GM23338 (cell line): ENCODE measurements at regions not wholly inside any gene's neighbourhood (a gene's known extent, or its start where the extent isn't known, plus 50 kb on each side); places are given as distances from the start of the nearest gene placed in this dataset.

ENCODE experiments used
- ATAC-seq: fragments of 200-7000 bp; cut with Tn5 transposase; 3 replicates; pipeline ENCODE4 v1.9.1; 2020
- DNase-seq: peaks from one replicate; pipeline ENCODE4 v3.0.0-alpha.2; 2015; ENCODE audit warnings: low spot score
- H2AFZ ChIP-seq: fragments of 200-600 bp; sonication (generic); 2 replicates; pipeline ENCODE4 v1.8.0; 2016; ENCODE audit warnings: antibody characterized with exemption, mild to moderate bottlenecking, moderate library complexity
- H3F3A ChIP-seq: fragments of 200-600 bp; sonication (generic); replicated peaks from 2 replicates; pipeline ENCODE4 v1.8.0; 2017; ENCODE audit warnings: antibody characterized with exemption, mixed run types, low read depth
- H3K27ac ChIP-seq: fragments of 200-600 bp; sonication (generic); 2 replicates; pipeline ENCODE4 v1.6.1; 2016; ENCODE audit warnings: low read depth
- H3K27me3 ChIP-seq: fragments of 200-600 bp; sonication (generic); 2 replicates; pipeline ENCODE4 v1.8.0; 2016; ENCODE audit warnings: mild to moderate bottlenecking, mixed run types, moderate library complexity; ENCODE audit not compliant: insufficient read depth
- H3K36me3 ChIP-seq: fragments of 200-600 bp; sonication (generic); 2 replicates; pipeline ENCODE4 v1.8.0; 2016; ENCODE audit warnings: mild to moderate bottlenecking; ENCODE audit not compliant: insufficient read depth
- H3K4me1 ChIP-seq: fragments of 200-600 bp; sonication (generic); 2 replicates; pipeline ENCODE4 v1.8.0; 2016; ENCODE audit warnings: mild to moderate bottlenecking, moderate library complexity; ENCODE audit not compliant: insufficient read depth
- H3K4me2 ChIP-seq: fragments of 200-600 bp; sonication (generic); 2 replicates; pipeline ENCODE4 v1.7.1; 2017; ENCODE audit warnings: mixed run types
- H3K4me3 ChIP-seq: fragments of 200-600 bp; sonication (generic); 2 replicates; pipeline ENCODE4 v1.6.1; 2016; ENCODE audit warnings: mixed run types
- H3K79me2 ChIP-seq: fragments of 200-600 bp; sonication (generic); replicated peaks from 2 replicates; pipeline ENCODE4 v1.8.0; 2017; ENCODE audit warnings: mild to moderate bottlenecking; ENCODE audit not compliant: insufficient read depth
- H3K9me2 ChIP-seq: fragments of 200-600 bp; sonication (generic); 2 replicates; pipeline ENCODE4 v1.8.0; 2017; ENCODE audit not compliant: insufficient read depth
- H4K20me1 ChIP-seq: fragments of 200-600 bp; sonication (generic); replicated peaks from 2 replicates; pipeline ENCODE4 v1.8.0; 2017; ENCODE audit warnings: mild to moderate bottlenecking; ENCODE audit not compliant: insufficient read depth
- H3K27ac Mint-ChIP-seq: 2 replicates; pipeline ENCODE4 v1.8.0; 2020; ENCODE audit warnings: inconsistent platforms, mild to moderate bottlenecking, moderate library complexity, mixed read lengths
- H3K27me3 Mint-ChIP-seq: 3 replicates; pipeline ENCODE4 v1.8.0; 2022; ENCODE audit warnings: low read depth, mild to moderate bottlenecking, moderate library complexity, mixed read lengths, inconsistent platforms; ENCODE audit not compliant: insufficient read depth, poor library complexity
- H3K36me3 Mint-ChIP-seq: 3 replicates; pipeline ENCODE4 v1.8.0; 2021; ENCODE audit warnings: low read depth, mild to moderate bottlenecking, inconsistent platforms, moderate library complexity, mixed read lengths
- H3K4me1 Mint-ChIP-seq: 3 replicates; pipeline ENCODE4 v1.8.0; 2020; ENCODE audit warnings: mild to moderate bottlenecking, inconsistent platforms, mixed read lengths
- H3K4me3 Mint-ChIP-seq: 3 replicates; pipeline ENCODE4 v1.8.0; 2021; ENCODE audit warnings: moderate library complexity, mild to moderate bottlenecking, inconsistent platforms, mixed read lengths
- H3K9me3 Mint-ChIP-seq: 3 replicates; pipeline ENCODE4 v1.8.0; 2020; ENCODE audit warnings: moderate library complexity, mild to moderate bottlenecking, inconsistent platforms, mixed read lengths
- CREB1 ChIP-seq: fragments of 250-450 bp; sonication (Bioruptor Pico); IDR thresholded peaks from 2 replicates; pipeline ENCODE4 v1.5.0; 2020; ENCODE audit warnings: low read depth, mild to moderate bottlenecking, moderate library complexity
- ETS1 ChIP-seq: IDR thresholded peaks from 2 replicates; pipeline ENCODE4 v1.6.1; 2016; ENCODE audit warnings: antibody characterized with exemption
- EZH2 ChIP-seq: fragments of 200-600 bp; sonication (generic); IDR thresholded peaks from one replicate; pipeline ENCODE4 v1.8.0; 2017; ENCODE audit warnings: antibody characterized with exemption, mild to moderate bottlenecking, low read depth; ENCODE audit not compliant: unreplicated experiment
- EZH2phosphoT487 ChIP-seq: fragments of 200-600 bp; sonication (generic); IDR thresholded peaks from one replicate; pipeline ENCODE4 v1.8.1; 2018; ENCODE audit warnings: antibody characterized with exemption; ENCODE audit not compliant: unreplicated experiment
- JUNB ChIP-seq: IDR thresholded peaks from one replicate; pipeline ENCODE4 v1.6.1; 2016; ENCODE audit warnings: antibody characterized with exemption; ENCODE audit not compliant: unreplicated experiment
- NANOG ChIP-seq: IDR thresholded peaks from 2 replicates; pipeline ENCODE4 v1.6.1; 2016; ENCODE audit warnings: antibody characterized with exemption, borderline replicate concordance
- POLR2AphosphoS5 ChIP-seq: IDR thresholded peaks from 2 replicates; pipeline ENCODE4 v1.6.1; 2016; ENCODE audit warnings: antibody characterized with exemption, low read depth
- REST ChIP-seq: IDR thresholded peaks from one replicate; pipeline ENCODE4 v1.6.1; 2018; ENCODE audit warnings: antibody characterized with exemption; ENCODE audit not compliant: unreplicated experiment
- STAT1 ChIP-seq: IDR thresholded peaks from one replicate; pipeline ENCODE4 v1.6.1; 2016; ENCODE audit warnings: antibody characterized with exemption; ENCODE audit not compliant: unreplicated experiment
- ZNF114 ChIP-seq: fragments of 250-450 bp; sonication (Bioruptor Pico); IDR thresholded peaks from 2 replicates; pipeline ENCODE4 v1.5.0; 2020; ENCODE audit warnings: mild to moderate bottlenecking, moderate library complexity
- ZNF331 ChIP-seq: fragments of 250-450 bp; sonication (Bioruptor Pico); IDR thresholded peaks from 2 replicates; pipeline ENCODE4 v1.5.0; 2020; ENCODE audit warnings: low read depth, mild to moderate bottlenecking, moderate library complexity
- TF ChIP-seq, protein P1 (sequence below), 2 experiments: fragments of 200-600 bp in 1 of 2; sonication (generic) in 1 of 2; conservative IDR thresholded peaks; 2 replicates each; pipeline versions ENCODE4 v1.5.1 to v1.6.1; 2016 to 2017; ENCODE audit warnings: antibody characterized with exemption in 2 of 2, low read depth in 2 of 2, mild to moderate bottlenecking in 2 of 2, moderate library complexity in 1 of 2

GRCh38 chr6:22189946-22190345 is 106.9 kb downstream of the PRL start (continued):
- TF ChIP-seq ETS1 = no peak
- no peak for TF ChIP-seq ZNF331
- TF ChIP-seq, protein P1, sequence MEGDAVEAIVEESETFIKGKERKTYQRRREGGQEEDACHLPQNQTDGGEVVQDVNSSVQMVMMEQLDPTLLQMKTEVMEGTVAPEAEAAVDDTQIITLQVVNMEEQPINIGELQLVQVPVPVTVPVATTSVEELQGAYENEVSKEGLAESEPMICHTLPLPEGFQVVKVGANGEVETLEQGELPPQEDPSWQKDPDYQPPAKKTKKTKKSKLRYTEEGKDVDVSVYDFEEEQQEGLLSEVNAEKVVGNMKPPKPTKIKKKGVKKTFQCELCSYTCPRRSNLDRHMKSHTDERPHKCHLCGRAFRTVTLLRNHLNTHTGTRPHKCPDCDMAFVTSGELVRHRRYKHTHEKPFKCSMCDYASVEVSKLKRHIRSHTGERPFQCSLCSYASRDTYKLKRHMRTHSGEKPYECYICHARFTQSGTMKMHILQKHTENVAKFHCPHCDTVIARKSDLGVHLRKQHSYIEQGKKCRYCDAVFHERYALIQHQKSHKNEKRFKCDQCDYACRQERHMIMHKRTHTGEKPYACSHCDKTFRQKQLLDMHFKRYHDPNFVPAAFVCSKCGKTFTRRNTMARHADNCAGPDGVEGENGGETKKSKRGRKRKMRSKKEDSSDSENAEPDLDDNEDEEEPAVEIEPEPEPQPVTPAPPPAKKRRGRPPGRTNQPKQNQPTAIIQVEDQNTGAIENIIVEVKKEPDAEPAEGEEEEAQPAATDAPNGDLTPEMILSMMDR (conservative IDR thresholded peaks at IDR 0.05; ENCODE audit: low read depth in 2 of 2) = no peak

DNA sequence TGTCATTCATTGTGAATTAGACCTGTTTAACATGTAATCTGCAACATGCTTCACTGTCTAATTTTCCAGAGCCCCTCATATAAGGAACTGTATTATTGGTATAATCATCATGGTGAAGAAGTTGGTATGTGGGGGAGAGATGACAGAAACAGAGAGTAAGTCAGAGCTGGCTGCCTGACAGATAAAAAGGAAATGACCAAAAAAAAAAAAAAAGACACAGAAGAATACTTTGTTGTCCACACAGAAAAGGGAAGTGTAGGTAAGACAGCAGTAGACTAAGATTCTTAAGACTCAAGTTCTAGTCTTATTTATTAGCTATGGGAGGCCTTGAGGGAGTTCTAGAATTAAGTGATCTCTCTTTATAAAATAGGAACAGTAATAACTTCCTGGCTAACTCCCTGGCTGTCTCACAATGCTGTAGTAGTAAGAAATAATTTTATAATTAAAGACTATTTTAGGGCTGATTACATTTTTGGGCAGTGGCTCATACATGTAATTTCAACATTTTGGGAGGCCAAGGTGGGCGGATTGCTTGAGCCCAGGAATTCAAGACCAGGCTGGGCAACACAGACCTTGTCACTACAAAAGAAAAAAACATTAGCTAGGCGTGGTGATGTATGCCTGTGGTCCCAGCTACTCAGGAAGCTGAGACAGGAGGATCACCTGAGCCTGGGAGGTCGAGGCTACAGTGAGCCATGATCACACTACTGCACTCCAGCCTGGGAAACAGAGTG is 102.5 kb downstream of the PRL start:
- Histone ChIP-seq H3K27ac (no peak overlapping the region), H3K4me3 (no peak overlapping the region), H3K4me1 (peaks cover 39% of the 10 kb centered on the region), H2AFZ (no peak overlapping the region), H3K9me2 (no peaks in the 10 kb centered on the region; the same call in 1 of the 2 replicates), H3F3A (no peaks in the 10 kb centered on the region), H4K20me1 (no peaks in the 10 kb centered on the region), H3K79me2 (no peaks in the 10 kb centered on the region), H3K4me2 (no peak overlapping the region; the same call in 1 of the 2 replicates), H3K36me3 (no peaks in the 10 kb centered on the region), H3K27me3 (no peaks in the 10 kb centered on the region)
- Mint-ChIP-seq H3K4me3 (no peak overlapping the region), H3K27ac (peak overlapping the region; percentile 69; the same call in 1 of the 2 replicates), H3K27me3 (no peaks in the 10 kb centered on the region), H3K36me3 (peaks cover 31% of the 10 kb centered on the region), H3K9me3 (no peaks in the 10 kb centered on the region), H3K4me1 (peaks cover 32% of the 10 kb centered on the region)
- no peak; the same call in 2 of the 3 replicates for ATAC-seq
- DNase-seq = no peak
- TF ChIP-seq EZH2phosphoT487 (no peak), NANOG (no peak), ETS1 (no peak), JUNB (no peak), REST (no peak), ZNF114 (CRISPR knock-in tag) (no peak), CREB1 (CRISPR knock-in tag) (no peak), EZH2 (no peak), STAT1 (no peak), ZNF331 (no peak), POLR2AphosphoS5 (no peak)
- TF ChIP-seq, protein P1 (conservative IDR thresholded peaks at IDR 0.05; ENCODE audit: low read depth in 2 of 2) = no peak
